Transverse colon (tissue), 4 donors: ENCODE measurements at regions not wholly inside any gene's neighbourhood (a gene's known extent, or its start where the extent isn't known, plus 50 kb on each side); places are given as distances from the start of the nearest gene placed in this dataset.

Experiments used
- CTCF ChIP-seq, 5 experiments: fragments of 200-600 bp in 3 of 5; fragments of 450-650 bp in 2 of 5; sonication (generic) in 3 of 5; IDR thresholded peaks; 1 replicate in 2 of 5; 2 replicates in 3 of 5; pipeline ENCODE4 v1.5.1; 2016 to 2017; ENCODE audit warnings: antibody characterized with exemption in 5 of 5, inconsistent platforms in 3 of 5, mild to moderate bottlenecking in 2 of 5, moderate library complexity in 1 of 5
- EP300 ChIP-seq: sonication (generic); formaldehyde crosslinking; IDR thresholded peaks from one replicate; pipeline ENCODE4 v1.6.1; 2017; ENCODE audit warnings: antibody characterized with exemption, low read depth
- POLR2A ChIP-seq: fragments of 450-650 bp; IDR thresholded peaks from one replicate; pipeline ENCODE4 v1.6.1; 2016; ENCODE audit warnings: antibody characterized with exemption, mild to moderate bottlenecking, moderate library complexity
- POLR2AphosphoS5 ChIP-seq, 3 donors: sonication (generic); formaldehyde crosslinking; IDR thresholded peaks; one replicate each; pipeline ENCODE4 v1.6.1; 2016; ENCODE audit warnings: antibody characterized with exemption in 3 of 3

GRCh38 chr9:73741316-73741715 is 589.7 kb downstream of the ANXA1 start:
- TF ChIP-seq CTCF (IDR thresholded peaks at IDR 0.05) (no peak), EP300 (no peak), POLR2A (no peak), POLR2AphosphoS5 (IDR thresholded peaks at IDR 0.05) (no peak)
